ENCODE measurements at regions not wholly inside any gene's neighbourhood (a gene's known extent, or its start where the extent isn't known, plus 50 kb on each side); places are given as distances from the start of the nearest gene placed in this dataset.

DNA sequence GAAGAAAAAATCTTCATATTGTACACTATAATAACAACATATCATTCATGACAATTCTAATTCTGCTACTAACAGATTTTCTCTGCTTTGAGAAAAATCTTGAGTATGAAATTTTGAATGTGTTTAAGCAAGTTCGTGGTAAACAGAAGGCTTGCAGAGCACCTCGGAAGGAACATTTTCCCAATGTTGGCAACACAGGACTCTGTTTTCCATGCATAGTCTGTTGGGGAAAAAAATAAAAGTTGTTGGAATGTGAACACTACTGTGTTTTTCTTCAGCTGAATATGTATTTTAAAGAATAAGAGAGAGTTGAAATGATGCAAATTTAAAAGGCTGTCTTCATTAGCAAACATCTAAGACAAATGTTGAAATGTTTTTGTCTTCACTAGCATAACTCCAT lies 54.7 kb upstream of the ANXA10 start:
- no peaks in the 10 kb centered on the region for H3K36me3 ChIP-seq (ENCODE audit: control insufficient read depth in 5 of 5, insufficient read depth in 5 of 5, low read length in 5 of 5)
- no peaks in the 10 kb centered on the region for H3K4me1 ChIP-seq (ENCODE audit: control insufficient read depth in 5 of 5, insufficient read depth in 5 of 5, low read length in 5 of 5)
- H3K9me3 ChIP-seq (ENCODE audit: control insufficient read depth in 5 of 5, low read length in 5 of 5) = no peaks in the 10 kb centered on the region
- H3K27ac ChIP-seq (ENCODE audit: low read depth, low read length) = no peak overlapping the region
- no peaks in the 10 kb centered on the region for H3K27me3 ChIP-seq (ENCODE audit: control insufficient read depth in 5 of 5, insufficient read depth in 4 of 5, low read length in 5 of 5)
- H3K9ac ChIP-seq (ENCODE audit: low read length in 5 of 5) = no peak overlapping the region
- H3K4me3 ChIP-seq (ENCODE audit: low read depth in 1 of 5, low read length in 5 of 5) = no peak overlapping the region

DNA sequence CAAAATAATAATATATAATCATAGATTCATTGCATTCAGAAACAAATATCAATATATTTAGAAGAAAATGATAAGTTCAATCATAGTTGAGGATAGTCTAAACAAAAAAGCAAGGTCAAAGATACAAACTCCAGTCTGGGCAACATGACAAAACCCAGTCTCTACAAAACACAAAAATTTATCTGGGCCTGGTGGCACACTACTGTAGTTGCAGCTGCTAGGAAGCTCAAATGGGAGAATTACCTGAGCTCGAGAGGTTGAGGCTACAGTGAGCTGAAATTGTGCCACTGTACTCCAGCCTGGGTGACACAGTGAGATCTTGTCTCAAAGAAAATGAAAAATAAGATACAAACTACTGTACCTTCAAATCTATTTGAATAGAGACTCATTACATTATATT lies 52.7 kb upstream of the ANXA10 start:
- Histone ChIP-seq H3K9me3 (ENCODE audit: control insufficient read depth in 5 of 5, low read length in 5 of 5) (no peaks in the 10 kb centered on the region), H3K4me3 (ENCODE audit: low read depth in 1 of 5, low read length in 5 of 5) (no peak overlapping the region), H3K27ac (ENCODE audit: low read depth, low read length) (no peak overlapping the region), H3K4me1 (ENCODE audit: control insufficient read depth in 5 of 5, insufficient read depth in 5 of 5, low read length in 5 of 5) (no peaks in the 10 kb centered on the region), H3K36me3 (ENCODE audit: control insufficient read depth in 5 of 5, insufficient read depth in 5 of 5, low read length in 5 of 5) (no peaks in the 10 kb centered on the region), H3K27me3 (ENCODE audit: control insufficient read depth in 5 of 5, insufficient read depth in 4 of 5, low read length in 5 of 5) (no peaks in the 10 kb centered on the region), H3K9ac (ENCODE audit: low read length in 5 of 5) (no peak overlapping the region)

Measured in subcutaneous abdominal adipose tissue (tissue), 5 donors.